WI38 (cell line): ENCODE measurements at regions not wholly inside any gene's neighbourhood (a gene's known extent, or its start where the extent isn't known, plus 50 kb on each side); places are given as distances from the start of the nearest gene placed in this dataset.

Source experiments
- H3K4me3 ChIP-seq: 2 replicates; pipeline ENCODE4 v1.5.1; 2011; ENCODE audit warnings: low read depth, mild to moderate bottlenecking, control low read depth, low read length
- CTCF ChIP-seq: IDR thresholded peaks from 2 replicates; pipeline ENCODE4 v1.5.1; 2012; ENCODE audit warnings: low read depth, mild to moderate bottlenecking, control low read depth, low read length

GRCh38 chr13:76336889-76337844 lies 549.0 kb downstream of the KCTD12 start:
- no peak for TF ChIP-seq CTCF

GRCh38 chr13:76335463-76335862 lies 550.7 kb downstream of the KCTD12 start:
- TF ChIP-seq CTCF: no peak
- H3K4me3 ChIP-seq: no peak overlapping the region

More at GRCh38 chr13:76336889-76337844, 549.0 kb downstream of the KCTD12 start:
- H3K4me3 ChIP-seq: no peak overlapping the region

GRCh38 chr13:76331943-76332712 lies 554.1 kb downstream of the KCTD12 start:
- TF ChIP-seq CTCF: no peak
- no peak overlapping the region for H3K4me3 ChIP-seq

- no peak overlapping the region for H3K4me3 ChIP-seq
- no peak for TF ChIP-seq CTCF
Observed at GRCh38 chr13:76330761-76331160, 555.4 kb downstream of the KCTD12 start.

- TF ChIP-seq CTCF: no peak
- no peak overlapping the region for H3K4me3 ChIP-seq
Observed at GRCh38 chr13:76329866-76330580, 556.2 kb downstream of the KCTD12 start.

- H3K4me3 ChIP-seq: no peak overlapping the region
- TF ChIP-seq CTCF: no peak
Observed at GRCh38 chr13:76329004-76329403, 557.2 kb downstream of the KCTD12 start.
